Suprapubic skin (tissue), 4 donors: ENCODE measurements at regions not wholly inside any gene's neighbourhood (a gene's known extent, or its start where the extent isn't known, plus 50 kb on each side); places are given as distances from the start of the nearest gene placed in this dataset.

ENCODE experiments used
- DNase-seq, 2 donors: peaks; one replicate each; pipeline ENCODE4 v3.0.0-alpha.2; 2019; ENCODE audit warnings: low spot score in 2 of 2
- H3K27ac ChIP-seq: fragments of 200-600 bp; sonication (generic); one replicate; pipeline ENCODE4 v1.5.1; 2019
- H3K27me3 ChIP-seq: fragments of 200-600 bp; sonication (generic); one replicate; pipeline ENCODE4 v1.5.1; 2019
- H3K36me3 ChIP-seq: fragments of 200-600 bp; sonication (generic); one replicate; pipeline ENCODE4 v1.5.1; 2019
- H3K4me1 ChIP-seq: fragments of 200-600 bp; sonication (generic); one replicate; pipeline ENCODE4 v1.5.1; 2019
- H3K4me3 ChIP-seq: fragments of 200-600 bp; sonication (generic); one replicate; pipeline ENCODE4 v1.5.1; 2019; ENCODE audit warnings: mild to moderate bottlenecking
- H3K9me3 ChIP-seq: fragments of 200-600 bp; sonication (generic); one replicate; pipeline ENCODE4 v1.5.1; 2019
- CTCF ChIP-seq, 2 donors: fragments of 200-600 bp in 1 of 2; fragments of 450-650 bp in 1 of 2; sonication (generic) in 1 of 2; IDR thresholded peaks; one replicate each; pipeline ENCODE4 v1.5.1; 2016 to 2019; ENCODE audit warnings: antibody characterized with exemption in 2 of 2, mild to moderate bottlenecking in 1 of 2, moderate library complexity in 1 of 2
- EP300 ChIP-seq: sonication (generic); formaldehyde crosslinking; IDR thresholded peaks from one replicate; pipeline ENCODE4 v1.6.1; 2017; ENCODE audit warnings: antibody characterized with exemption
- POLR2A ChIP-seq, 2 donors: fragments of 450-650 bp; IDR thresholded peaks; one replicate each; pipeline ENCODE4 v1.6.1; 2017; ENCODE audit warnings: antibody characterized with exemption in 2 of 2, mild to moderate bottlenecking in 2 of 2, moderate library complexity in 2 of 2
- POLR2AphosphoS5 ChIP-seq, 3 donors: sonication (generic); formaldehyde crosslinking; IDR thresholded peaks; one replicate each; pipeline ENCODE4 v1.6.1; 2017; ENCODE audit warnings: antibody characterized with exemption in 3 of 3
- WGBS: methylation state at CpG from one replicate; pipeline ENCODE4 v1.1.5; 2018; 5-methylcytosine and 5-hydroxymethylcytosine counted together

- WGBS, result 100% methylated on average over 3 of the region's 3 CpGs
- Histone ChIP-seq H3K4me1 (no peaks in the 10 kb centered on the region), H3K4me3 (no peak overlapping the region), H3K36me3 (no peaks in the 10 kb centered on the region), H3K27ac (no peak overlapping the region), H3K9me3 (no peaks in the 10 kb centered on the region), H3K27me3 (no peaks in the 10 kb centered on the region)
- TF ChIP-seq EP300 (no peak), POLR2AphosphoS5 (IDR thresholded peaks at IDR 0.05) (no peak), POLR2A (IDR thresholded peaks at IDR 0.05) (no peak), CTCF (IDR thresholded peaks at IDR 0.05) (no peak)
- no peak for DNase-seq
Observed at GRCh38 chr7:36001546-36001945, 151.5 kb upstream of the EEPD1 start.

GRCh38 chr7:36002900-36003299 is 150.2 kb upstream of the EEPD1 start:
- H3K27ac ChIP-seq, result no peak overlapping the region
- H3K27me3 ChIP-seq, result no peaks in the 10 kb centered on the region
- no peaks in the 10 kb centered on the region for H3K9me3 ChIP-seq
- WGBS, result 86% methylated on average over 2 of the region's 2 CpGs
- H3K4me1 ChIP-seq, result no peaks in the 10 kb centered on the region
- H3K4me3 ChIP-seq, result no peak overlapping the region
- H3K36me3 ChIP-seq, result no peaks in the 10 kb centered on the region
- no peak for DNase-seq
- TF ChIP-seq EP300 (no peak), CTCF (IDR thresholded peaks at IDR 0.05) (no peak), POLR2AphosphoS5 (IDR thresholded peaks at IDR 0.05) (no peak), POLR2A (IDR thresholded peaks at IDR 0.05) (no peak)

- TF ChIP-seq CTCF (IDR thresholded peaks at IDR 0.05), result no peak
- TF ChIP-seq POLR2AphosphoS5 (IDR thresholded peaks at IDR 0.05), result no peak
- no peak for TF ChIP-seq POLR2A (IDR thresholded peaks at IDR 0.05)
- H3K27ac ChIP-seq, result no peak overlapping the region
- no peaks in the 10 kb centered on the region for H3K9me3 ChIP-seq
- H3K36me3 ChIP-seq, result no peaks in the 10 kb centered on the region
- no peak overlapping the region for H3K4me3 ChIP-seq
- 100% methylated on average over 1 of the region's 1 CpG for WGBS
- no peak for DNase-seq
- no peaks in the 10 kb centered on the region for H3K4me1 ChIP-seq
- H3K27me3 ChIP-seq, result no peaks in the 10 kb centered on the region
Observed at GRCh38 chr7:36003343-36003742, 149.7 kb upstream of the EEPD1 start.

DNA sequence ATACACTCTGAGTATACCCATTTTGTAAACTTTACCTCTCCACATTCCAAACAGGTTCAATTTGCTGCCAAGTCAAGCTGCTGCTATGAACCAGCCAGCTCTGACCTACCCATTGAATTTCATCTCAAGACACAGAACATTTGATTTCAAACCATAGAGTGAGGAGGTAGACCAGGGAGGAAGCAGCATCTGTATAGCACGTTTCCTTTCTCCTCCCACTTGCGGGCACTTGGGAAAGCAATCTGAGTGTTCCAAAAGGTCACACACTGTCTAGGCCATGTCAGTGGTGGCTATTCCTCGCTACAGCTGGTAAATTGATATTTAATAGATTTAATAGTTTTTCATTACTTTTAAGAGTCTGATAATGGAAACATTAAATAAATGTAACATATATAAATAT is 147.8 kb upstream of the EEPD1 start:
- whole genome bisulfite sequencing, result 88% methylated on average over 3 of the region's 3 CpGs
- Histone ChIP-seq H3K36me3 (no peaks in the 10 kb centered on the region), H3K9me3 (no peaks in the 10 kb centered on the region), H3K4me3 (no peak overlapping the region), H3K27ac (no peak overlapping the region), H3K27me3 (no peaks in the 10 kb centered on the region), H3K4me1 (no peaks in the 10 kb centered on the region)
- DNase-seq, result no peak
- no peak for TF ChIP-seq CTCF (IDR thresholded peaks at IDR 0.05)
- no peak for TF ChIP-seq POLR2AphosphoS5 (IDR thresholded peaks at IDR 0.05)
- no peak for TF ChIP-seq EP300
- no peak for TF ChIP-seq POLR2A (IDR thresholded peaks at IDR 0.05)

DNA sequence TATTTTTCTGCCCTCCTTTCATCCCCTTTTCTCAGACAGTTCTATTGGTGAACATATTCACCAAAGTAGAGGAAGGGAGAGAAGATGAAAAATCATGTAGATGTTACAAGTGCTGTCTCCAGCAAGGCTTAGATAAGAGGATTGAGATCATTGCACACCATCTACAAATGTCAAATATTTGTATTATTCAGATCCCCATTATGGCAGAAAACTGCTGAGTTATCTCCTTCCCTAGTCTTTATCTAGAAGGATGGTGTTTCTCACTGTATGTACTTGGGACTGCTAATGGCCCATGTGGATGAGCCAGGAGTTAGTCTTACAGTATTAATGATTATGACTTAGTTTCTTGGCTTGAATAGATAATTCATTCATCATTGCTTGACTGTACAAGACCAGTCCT is 147.2 kb upstream of the EEPD1 start:
- H3K4me1 ChIP-seq, result no peaks in the 10 kb centered on the region
- no peak for TF ChIP-seq EP300
- no peak for TF ChIP-seq POLR2A (IDR thresholded peaks at IDR 0.05)
- no peak for TF ChIP-seq POLR2AphosphoS5 (IDR thresholded peaks at IDR 0.05)
- TF ChIP-seq CTCF (IDR thresholded peaks at IDR 0.05), result no peak
- no peak overlapping the region for H3K27ac ChIP-seq
- no peaks in the 10 kb centered on the region for H3K36me3 ChIP-seq
- H3K4me3 ChIP-seq, result no peak overlapping the region
- no peak for DNase-seq
- H3K27me3 ChIP-seq, result no peaks in the 10 kb centered on the region
- no peaks in the 10 kb centered on the region for H3K9me3 ChIP-seq
